ENCODE measurements at regions not wholly inside any gene's neighbourhood (a gene's known extent, or its start where the extent isn't known, plus 50 kb on each side); places are given as distances from the start of the nearest gene placed in this dataset.

DNA sequence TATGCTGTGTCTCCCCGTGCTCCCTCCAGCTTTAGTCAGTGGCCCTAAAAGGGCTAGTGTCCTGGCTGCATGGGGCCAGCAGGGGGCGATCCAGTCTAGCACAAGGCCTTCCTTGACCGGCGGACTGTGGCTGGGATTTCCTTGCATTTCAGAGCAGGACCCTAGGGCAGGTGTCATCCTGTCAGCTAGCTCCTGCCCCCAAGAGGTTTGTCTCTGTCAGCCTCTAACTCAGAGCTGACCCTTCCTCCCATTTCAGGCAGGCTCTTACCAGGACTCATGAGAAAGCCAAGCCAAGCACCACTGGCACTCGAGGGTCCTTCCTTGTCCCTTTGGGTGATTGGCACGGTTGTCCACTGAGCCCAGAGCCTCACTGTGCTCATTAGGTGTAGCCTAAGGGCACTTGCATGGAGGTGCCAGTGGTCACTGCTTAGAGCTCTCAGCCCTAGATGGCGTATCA lies 140.3 kb downstream of the RPIA start (continued):
- TF ChIP-seq, protein P1, sequence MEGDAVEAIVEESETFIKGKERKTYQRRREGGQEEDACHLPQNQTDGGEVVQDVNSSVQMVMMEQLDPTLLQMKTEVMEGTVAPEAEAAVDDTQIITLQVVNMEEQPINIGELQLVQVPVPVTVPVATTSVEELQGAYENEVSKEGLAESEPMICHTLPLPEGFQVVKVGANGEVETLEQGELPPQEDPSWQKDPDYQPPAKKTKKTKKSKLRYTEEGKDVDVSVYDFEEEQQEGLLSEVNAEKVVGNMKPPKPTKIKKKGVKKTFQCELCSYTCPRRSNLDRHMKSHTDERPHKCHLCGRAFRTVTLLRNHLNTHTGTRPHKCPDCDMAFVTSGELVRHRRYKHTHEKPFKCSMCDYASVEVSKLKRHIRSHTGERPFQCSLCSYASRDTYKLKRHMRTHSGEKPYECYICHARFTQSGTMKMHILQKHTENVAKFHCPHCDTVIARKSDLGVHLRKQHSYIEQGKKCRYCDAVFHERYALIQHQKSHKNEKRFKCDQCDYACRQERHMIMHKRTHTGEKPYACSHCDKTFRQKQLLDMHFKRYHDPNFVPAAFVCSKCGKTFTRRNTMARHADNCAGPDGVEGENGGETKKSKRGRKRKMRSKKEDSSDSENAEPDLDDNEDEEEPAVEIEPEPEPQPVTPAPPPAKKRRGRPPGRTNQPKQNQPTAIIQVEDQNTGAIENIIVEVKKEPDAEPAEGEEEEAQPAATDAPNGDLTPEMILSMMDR (conservative IDR thresholded peaks at IDR 0.05; ENCODE audit: low read depth in 2 of 2), result peak; percentile 92 to 95

DNA sequence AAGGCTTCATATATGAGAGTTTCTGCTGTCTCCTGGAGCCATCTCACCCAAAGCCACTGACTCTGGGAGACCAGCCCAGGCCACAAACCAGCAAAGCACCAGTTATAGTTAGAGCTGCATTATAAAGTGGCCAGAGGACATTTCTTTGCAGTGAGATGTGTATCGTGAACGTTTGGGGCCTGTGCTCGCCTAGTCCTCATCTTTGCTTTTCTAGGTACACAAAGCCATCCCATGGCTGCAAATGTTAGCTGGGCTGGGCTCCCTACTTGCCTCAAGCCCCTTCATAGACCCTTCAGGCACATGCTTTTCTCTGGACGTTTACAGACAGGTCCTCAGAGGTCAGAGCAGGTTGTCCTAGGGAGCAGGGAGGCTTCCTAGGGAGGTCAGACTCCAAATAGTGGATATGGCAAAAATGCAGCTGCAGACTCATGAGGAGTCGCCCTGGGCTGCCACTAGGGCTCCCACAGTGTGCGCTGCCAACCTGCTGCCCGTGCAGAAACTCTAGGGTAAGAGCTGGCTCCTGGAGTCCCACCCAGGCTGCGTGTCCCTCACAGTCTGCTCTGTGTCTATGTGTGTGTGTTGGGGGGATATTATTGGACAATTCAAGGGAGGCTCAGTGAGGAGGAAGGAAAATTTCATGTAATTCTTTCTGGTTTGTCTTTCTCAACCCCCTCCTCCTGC lies 141.0 kb downstream of the RPIA start:
- Mint-ChIP-seq H3K9me3 (no peaks in the 10 kb centered on the region; the same call in 2 of the 3 replicates), H3K36me3 (ENCODE audit: low read depth) (no peaks in the 10 kb centered on the region), H3K4me3 (no peak overlapping the region), H3K27ac (no peak overlapping the region), H3K4me1 (no peaks in the 10 kb centered on the region), H3K27me3 (ENCODE audit: insufficient read depth, low read depth, poor library complexity) (no peaks in the 10 kb centered on the region)
- ATAC-seq (peak; percentile 63), DNase-seq (ENCODE audit: low spot score) (peak; percentile 12)
- Histone ChIP-seq H3K36me3 (ENCODE audit: insufficient read depth) (no peaks in the 10 kb centered on the region), H3K4me1 (ENCODE audit: insufficient read depth) (no peaks in the 10 kb centered on the region), H3K9me2 (ENCODE audit: insufficient read depth) (no peaks in the 10 kb centered on the region), H3F3A (replicated peaks; ENCODE audit: low read depth) (no peaks in the 10 kb centered on the region), H4K20me1 (replicated peaks; ENCODE audit: insufficient read depth) (no peaks in the 10 kb centered on the region), H3K4me2 (no peak overlapping the region), H3K79me2 (replicated peaks; ENCODE audit: insufficient read depth) (no peaks in the 10 kb centered on the region), H3K27me3 (ENCODE audit: insufficient read depth) (no peaks in the 10 kb centered on the region), H3K27ac (ENCODE audit: low read depth) (no peak overlapping the region), H2AFZ (peak overlapping the region; percentile 69; the same call in 1 of the 2 replicates), H3K4me3 (no peak overlapping the region)
- TF ChIP-seq, protein P1 (conservative IDR thresholded peaks at IDR 0.05; ENCODE audit: low read depth in 2 of 2), result no peak
- TF ChIP-seq JUNB (IDR thresholded peaks at IDR 0.05; ENCODE audit: unreplicated experiment) (no peak), ZNF114 (CRISPR knock-in tag; IDR thresholded peaks at IDR 0.05) (no peak), NANOG (IDR thresholded peaks at IDR 0.05; ENCODE audit: borderline replicate concordance) (no peak), CREB1 (CRISPR knock-in tag; IDR thresholded peaks at IDR 0.05; ENCODE audit: low read depth) (no peak)
- TF ChIP-seq, protein P2, sequence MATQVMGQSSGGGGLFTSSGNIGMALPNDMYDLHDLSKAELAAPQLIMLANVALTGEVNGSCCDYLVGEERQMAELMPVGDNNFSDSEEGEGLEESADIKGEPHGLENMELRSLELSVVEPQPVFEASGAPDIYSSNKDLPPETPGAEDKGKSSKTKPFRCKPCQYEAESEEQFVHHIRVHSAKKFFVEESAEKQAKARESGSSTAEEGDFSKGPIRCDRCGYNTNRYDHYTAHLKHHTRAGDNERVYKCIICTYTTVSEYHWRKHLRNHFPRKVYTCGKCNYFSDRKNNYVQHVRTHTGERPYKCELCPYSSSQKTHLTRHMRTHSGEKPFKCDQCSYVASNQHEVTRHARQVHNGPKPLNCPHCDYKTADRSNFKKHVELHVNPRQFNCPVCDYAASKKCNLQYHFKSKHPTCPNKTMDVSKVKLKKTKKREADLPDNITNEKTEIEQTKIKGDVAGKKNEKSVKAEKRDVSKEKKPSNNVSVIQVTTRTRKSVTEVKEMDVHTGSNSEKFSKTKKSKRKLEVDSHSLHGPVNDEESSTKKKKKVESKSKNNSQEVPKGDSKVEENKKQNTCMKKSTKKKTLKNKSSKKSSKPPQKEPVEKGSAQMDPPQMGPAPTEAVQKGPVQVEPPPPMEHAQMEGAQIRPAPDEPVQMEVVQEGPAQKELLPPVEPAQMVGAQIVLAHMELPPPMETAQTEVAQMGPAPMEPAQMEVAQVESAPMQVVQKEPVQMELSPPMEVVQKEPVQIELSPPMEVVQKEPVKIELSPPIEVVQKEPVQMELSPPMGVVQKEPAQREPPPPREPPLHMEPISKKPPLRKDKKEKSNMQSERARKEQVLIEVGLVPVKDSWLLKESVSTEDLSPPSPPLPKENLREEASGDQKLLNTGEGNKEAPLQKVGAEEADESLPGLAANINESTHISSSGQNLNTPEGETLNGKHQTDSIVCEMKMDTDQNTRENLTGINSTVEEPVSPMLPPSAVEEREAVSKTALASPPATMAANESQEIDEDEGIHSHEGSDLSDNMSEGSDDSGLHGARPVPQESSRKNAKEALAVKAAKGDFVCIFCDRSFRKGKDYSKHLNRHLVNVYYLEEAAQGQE (IDR thresholded peaks at IDR 0.05; ENCODE audit: unreplicated experiment), result no peak
